Transverse colon (tissue), 3 donors: ENCODE measurements at regions not wholly inside any gene's neighbourhood (a gene's known extent, or its start where the extent isn't known, plus 50 kb on each side); places are given as distances from the start of the nearest gene placed in this dataset.

Source experiments
- EP300 ChIP-seq: sonication (generic); formaldehyde crosslinking; IDR thresholded peaks from one replicate; pipeline ENCODE4 v1.6.1; 2017; ENCODE audit warnings: antibody characterized with exemption, low read depth
- POLR2A ChIP-seq: fragments of 450-650 bp; IDR thresholded peaks from one replicate; pipeline ENCODE4 v1.6.1; 2016; ENCODE audit warnings: antibody characterized with exemption, mild to moderate bottlenecking, moderate library complexity
- TF ChIP-seq, protein P1 (sequence below), 5 experiments: fragments of 200-600 bp in 3 of 5; fragments of 450-650 bp in 2 of 5; sonication (generic) in 3 of 5; IDR thresholded peaks; 1 replicate in 2 of 5; 2 replicates in 3 of 5; pipeline ENCODE4 v1.5.1; 2016 to 2017; ENCODE audit warnings: antibody characterized with exemption in 5 of 5, inconsistent platforms in 3 of 5, mild to moderate bottlenecking in 2 of 5, moderate library complexity in 1 of 5

DNA sequence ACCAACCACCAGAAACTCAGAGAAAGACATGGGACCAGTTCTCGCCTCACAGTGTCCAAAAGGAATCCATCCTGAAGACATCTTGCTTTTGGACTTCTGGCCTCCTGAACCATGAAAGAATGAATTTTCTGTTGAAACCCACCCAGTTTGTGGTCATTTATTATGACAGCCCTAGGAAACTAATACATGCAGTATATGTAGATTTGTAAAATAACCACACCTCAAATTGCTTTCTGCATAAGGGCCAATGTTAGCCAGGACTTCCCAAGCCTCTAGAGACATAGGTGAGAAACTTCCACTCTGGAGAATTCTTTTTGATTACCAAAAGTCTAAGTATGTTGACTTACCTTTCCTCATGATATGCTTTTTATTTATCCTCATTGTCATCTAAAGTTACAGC, 210.5 kb upstream of the SP4 start:
- TF ChIP-seq, protein P1, sequence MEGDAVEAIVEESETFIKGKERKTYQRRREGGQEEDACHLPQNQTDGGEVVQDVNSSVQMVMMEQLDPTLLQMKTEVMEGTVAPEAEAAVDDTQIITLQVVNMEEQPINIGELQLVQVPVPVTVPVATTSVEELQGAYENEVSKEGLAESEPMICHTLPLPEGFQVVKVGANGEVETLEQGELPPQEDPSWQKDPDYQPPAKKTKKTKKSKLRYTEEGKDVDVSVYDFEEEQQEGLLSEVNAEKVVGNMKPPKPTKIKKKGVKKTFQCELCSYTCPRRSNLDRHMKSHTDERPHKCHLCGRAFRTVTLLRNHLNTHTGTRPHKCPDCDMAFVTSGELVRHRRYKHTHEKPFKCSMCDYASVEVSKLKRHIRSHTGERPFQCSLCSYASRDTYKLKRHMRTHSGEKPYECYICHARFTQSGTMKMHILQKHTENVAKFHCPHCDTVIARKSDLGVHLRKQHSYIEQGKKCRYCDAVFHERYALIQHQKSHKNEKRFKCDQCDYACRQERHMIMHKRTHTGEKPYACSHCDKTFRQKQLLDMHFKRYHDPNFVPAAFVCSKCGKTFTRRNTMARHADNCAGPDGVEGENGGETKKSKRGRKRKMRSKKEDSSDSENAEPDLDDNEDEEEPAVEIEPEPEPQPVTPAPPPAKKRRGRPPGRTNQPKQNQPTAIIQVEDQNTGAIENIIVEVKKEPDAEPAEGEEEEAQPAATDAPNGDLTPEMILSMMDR (IDR thresholded peaks at IDR 0.05), result no peak
- TF ChIP-seq EP300 (no peak), POLR2A (no peak)
